ENCODE measurements at regions not wholly inside any gene's neighbourhood (a gene's known extent, or its start where the extent isn't known, plus 50 kb on each side); places are given as distances from the start of the nearest gene placed in this dataset.

DNA sequence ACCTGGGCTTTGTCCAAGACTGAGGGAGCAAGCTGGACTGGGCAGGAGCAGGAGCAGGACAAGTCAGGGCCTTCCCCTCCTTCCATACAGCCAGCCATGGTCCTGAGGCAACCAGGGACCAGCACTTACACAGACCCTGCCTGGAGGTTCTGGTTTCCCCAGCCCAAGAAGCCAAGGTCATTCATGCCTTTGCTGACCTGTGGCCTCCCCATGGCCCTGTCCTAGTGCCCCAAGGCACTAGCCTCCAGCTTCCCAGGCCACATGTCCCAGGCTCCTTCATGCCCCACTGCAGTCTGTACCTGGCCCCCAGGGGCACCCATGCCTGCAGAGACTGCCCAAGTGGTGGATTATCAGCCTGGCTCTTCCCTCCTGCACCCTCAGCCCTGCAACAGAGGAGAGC, 243.9 kb downstream of the TOMM20 start:
- Histone ChIP-seq H3K36me3 (no peaks in the 10 kb centered on the region), H3K27me3 (no peaks in the 10 kb centered on the region), H3K27ac (no peak overlapping the region), H3K4me1 (peaks cover 8 to 21% (median 11%) of the 10 kb centered on the region in 4 donors), H3K4me3 (no peak overlapping the region), H3K9me3 (no peaks in the 10 kb centered on the region)
- TF ChIP-seq POLR2AphosphoS5 (IDR thresholded peaks at IDR 0.05): no peak
- no peak for TF ChIP-seq EP300 (IDR thresholded peaks at IDR 0.05; ENCODE audit: low read depth)
- TF ChIP-seq, protein P1, sequence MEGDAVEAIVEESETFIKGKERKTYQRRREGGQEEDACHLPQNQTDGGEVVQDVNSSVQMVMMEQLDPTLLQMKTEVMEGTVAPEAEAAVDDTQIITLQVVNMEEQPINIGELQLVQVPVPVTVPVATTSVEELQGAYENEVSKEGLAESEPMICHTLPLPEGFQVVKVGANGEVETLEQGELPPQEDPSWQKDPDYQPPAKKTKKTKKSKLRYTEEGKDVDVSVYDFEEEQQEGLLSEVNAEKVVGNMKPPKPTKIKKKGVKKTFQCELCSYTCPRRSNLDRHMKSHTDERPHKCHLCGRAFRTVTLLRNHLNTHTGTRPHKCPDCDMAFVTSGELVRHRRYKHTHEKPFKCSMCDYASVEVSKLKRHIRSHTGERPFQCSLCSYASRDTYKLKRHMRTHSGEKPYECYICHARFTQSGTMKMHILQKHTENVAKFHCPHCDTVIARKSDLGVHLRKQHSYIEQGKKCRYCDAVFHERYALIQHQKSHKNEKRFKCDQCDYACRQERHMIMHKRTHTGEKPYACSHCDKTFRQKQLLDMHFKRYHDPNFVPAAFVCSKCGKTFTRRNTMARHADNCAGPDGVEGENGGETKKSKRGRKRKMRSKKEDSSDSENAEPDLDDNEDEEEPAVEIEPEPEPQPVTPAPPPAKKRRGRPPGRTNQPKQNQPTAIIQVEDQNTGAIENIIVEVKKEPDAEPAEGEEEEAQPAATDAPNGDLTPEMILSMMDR (IDR thresholded peaks at IDR 0.05): no peak
- no peak for TF ChIP-seq POLR2A (IDR thresholded peaks at IDR 0.05)
- in situ Hi-C loops (cut with MboI; ENCODE audit: low pct_ligation_motif_present in 1 of 4, low pct_unique_long_range_greater_than_20kb in 1 of 4, low sequenced_read_pairs in 3 of 4): no loop called here
- DNase-seq: no peak
- intact Hi-C loops (cut with DNase I; ENCODE audit: low total_unique reads): no loop called here

DNA sequence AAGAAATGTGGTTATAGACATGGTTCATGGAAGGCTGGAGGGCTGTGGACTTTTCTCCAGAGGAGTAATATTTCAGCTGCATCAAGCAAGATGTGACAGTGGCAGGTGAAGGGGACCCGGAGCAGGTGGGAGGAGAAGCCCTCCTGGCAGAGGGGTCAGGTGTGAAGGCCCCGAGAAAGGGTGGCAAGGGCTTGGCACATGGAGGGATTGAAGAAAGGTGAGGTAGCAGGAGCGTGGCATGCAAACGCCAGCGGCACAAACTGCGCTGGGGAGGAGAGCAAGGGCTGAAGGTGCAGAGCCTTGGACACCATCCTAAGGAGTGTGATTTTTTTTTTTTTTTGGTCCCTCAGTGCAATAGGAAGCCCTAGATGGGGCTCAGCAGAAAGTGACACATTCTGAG, 244.6 kb downstream of the TOMM20 start:
- 93 to 100% methylated on average over 6 of the region's 6 CpGs for WGBS, 2 donors (ENCODE audit: low coverage in 1 of 2)
- intact Hi-C loops (cut with DNase I; ENCODE audit: low total_unique reads) (no loop called here), in situ Hi-C loops (cut with MboI; ENCODE audit: low pct_ligation_motif_present in 1 of 4, low pct_unique_long_range_greater_than_20kb in 1 of 4, low sequenced_read_pairs in 3 of 4) (no loop called here)
- Histone ChIP-seq H3K4me3 (no peak overlapping the region), H3K27ac (no peak overlapping the region), H3K27me3 (no peaks in the 10 kb centered on the region), H3K36me3 (no peaks in the 10 kb centered on the region), H3K4me1 (peaks cover 10 to 28% (median 16%) of the 10 kb centered on the region in 4 donors), H3K9me3 (no peaks in the 10 kb centered on the region)
- TF ChIP-seq POLR2AphosphoS5 (IDR thresholded peaks at IDR 0.05) (no peak), POLR2A (IDR thresholded peaks at IDR 0.05) (no peak), EP300 (IDR thresholded peaks at IDR 0.05; ENCODE audit: low read depth) (no peak)
- TF ChIP-seq, protein P1 (IDR thresholded peaks at IDR 0.05): no peak
- no peak for DNase-seq

DNA sequence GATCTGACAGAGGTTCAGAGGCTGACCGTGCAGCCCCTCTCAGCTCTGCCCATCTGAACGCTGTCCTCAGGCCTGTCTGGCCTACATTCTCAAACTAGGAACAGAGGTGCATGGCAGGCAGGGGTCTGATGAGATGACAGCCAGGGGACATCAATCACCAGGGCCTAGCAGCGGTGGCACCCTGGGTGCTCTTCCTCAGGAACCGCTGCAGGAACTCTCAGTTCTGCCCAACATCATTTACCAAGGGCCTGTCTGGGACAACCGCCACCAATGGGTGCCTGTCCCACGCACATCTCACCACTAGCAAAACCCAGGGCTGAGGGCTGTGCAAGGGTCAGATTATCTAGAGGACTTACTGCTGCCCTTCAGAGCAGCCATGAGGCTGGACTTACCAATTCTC, 245.7 kb downstream of the TOMM20 start:
- no peak for TF ChIP-seq POLR2AphosphoS5 (IDR thresholded peaks at IDR 0.05)
- TF ChIP-seq POLR2A (IDR thresholded peaks at IDR 0.05): no peak
- TF ChIP-seq, protein P1 (IDR thresholded peaks at IDR 0.05): no peak
- TF ChIP-seq EP300 (IDR thresholded peaks at IDR 0.05; ENCODE audit: low read depth): no peak
- no peaks in the 10 kb centered on the region for H3K9me3 ChIP-seq
- intact Hi-C loops (cut with DNase I; ENCODE audit: low total_unique reads): no loop called here
- DNase-seq: no peak
- H3K36me3 ChIP-seq: no peaks in the 10 kb centered on the region
- no peak overlapping the region for H3K4me3 ChIP-seq
- H3K27ac ChIP-seq: no peak overlapping the region
- in situ Hi-C loops (cut with MboI; ENCODE audit: low pct_ligation_motif_present in 1 of 4, low pct_unique_long_range_greater_than_20kb in 1 of 4, low sequenced_read_pairs in 3 of 4): no loop called here
- H3K27me3 ChIP-seq: no peaks in the 10 kb centered on the region
- WGBS, 2 donors (ENCODE audit: low coverage in 1 of 2): 99% methylated on average over 6 of the region's 6 CpGs; no CpG with 5 or more reads in 1 of the 2 donors
- peaks cover 10 to 28% (median 16%) of the 10 kb centered on the region in 4 donors for H3K4me1 ChIP-seq

DNA sequence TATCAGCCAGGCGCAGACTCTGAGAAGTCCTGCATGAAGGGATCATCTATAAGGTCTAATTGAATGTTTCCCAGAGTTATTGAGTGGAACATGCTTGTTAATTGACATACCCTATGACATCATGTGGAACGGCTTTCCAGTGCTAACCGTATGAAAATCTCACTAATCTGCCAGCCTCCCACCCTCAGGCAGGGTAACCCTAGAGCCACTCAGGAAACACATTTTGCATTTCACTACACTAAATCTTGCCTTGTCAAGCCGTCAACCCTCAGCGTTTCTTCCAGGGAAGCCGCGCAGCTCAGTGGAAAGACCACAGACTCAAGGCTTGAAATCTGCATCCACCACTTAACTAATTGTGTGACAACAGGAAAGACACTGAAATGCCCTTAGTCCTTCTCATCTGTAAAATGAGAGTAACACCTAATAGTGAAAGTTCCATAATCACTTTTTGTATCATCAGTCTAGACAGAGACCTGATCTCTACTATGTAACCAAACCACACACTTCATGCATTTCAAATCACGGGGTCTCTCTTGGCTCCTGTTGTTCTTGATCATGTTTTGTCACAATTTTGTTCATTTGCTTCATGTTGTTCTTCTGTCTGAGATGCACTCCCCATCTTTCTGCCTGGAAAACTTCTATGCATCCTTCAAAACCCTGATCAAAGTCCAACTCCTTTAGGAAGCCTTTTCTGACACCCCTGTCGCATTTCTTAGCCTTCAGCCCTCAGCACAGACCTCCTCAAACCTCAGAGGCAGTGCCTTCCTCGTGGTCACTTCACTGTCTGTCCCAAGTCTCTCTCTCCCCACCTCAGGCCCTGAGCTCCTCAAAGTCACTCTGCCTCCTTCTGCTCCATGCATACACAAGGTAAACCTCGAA, 246.5 kb downstream of the TOMM20 start:
- TF ChIP-seq POLR2AphosphoS5 (IDR thresholded peaks at IDR 0.05) (no peak), POLR2A (IDR thresholded peaks at IDR 0.05) (no peak), EP300 (IDR thresholded peaks at IDR 0.05; ENCODE audit: low read depth) (no peak)
- TF ChIP-seq, protein P1 (IDR thresholded peaks at IDR 0.05): no peak
- in situ Hi-C loops (cut with MboI; ENCODE audit: low pct_ligation_motif_present in 1 of 4, low pct_unique_long_range_greater_than_20kb in 1 of 4, low sequenced_read_pairs in 3 of 4): no loop called here
- no peak for DNase-seq
- Histone ChIP-seq H3K27ac (no peak overlapping the region), H3K36me3 (no peaks in the 10 kb centered on the region), H3K4me1 (peaks cover 7 to 28% (median 16%) of the 10 kb centered on the region in 4 donors), H3K4me3 (no peak overlapping the region), H3K9me3 (no peaks in the 10 kb centered on the region), H3K27me3 (no peaks in the 10 kb centered on the region)
- intact Hi-C loops (cut with DNase I; ENCODE audit: low total_unique reads): no loop called here
- WGBS, 2 donors (ENCODE audit: low coverage in 1 of 2): 64 to 73% methylated on average over 9 to 11 of the region's 11 CpGs

Measured in transverse colon (tissue), 4 donors.